SW480 (cell line): ENCODE measurements at regions not wholly inside any gene's neighbourhood (a gene's known extent, or its start where the extent isn't known, plus 50 kb on each side); places are given as distances from the start of the nearest gene placed in this dataset.
A peak's percentile ranks its signal among the peaks of the same experiment; 100 is the strongest.
"Not testable (repeated sequence)": the region's sequence is repeated elsewhere in the genome, so short reads cannot be mapped to it uniquely, and the experiment has no call there.

Source experiments
- DNase-seq: peaks from one replicate; pipeline ENCODE4 v3.0.0-alpha.2; 2016; ENCODE audit warnings: low spot score

DNA sequence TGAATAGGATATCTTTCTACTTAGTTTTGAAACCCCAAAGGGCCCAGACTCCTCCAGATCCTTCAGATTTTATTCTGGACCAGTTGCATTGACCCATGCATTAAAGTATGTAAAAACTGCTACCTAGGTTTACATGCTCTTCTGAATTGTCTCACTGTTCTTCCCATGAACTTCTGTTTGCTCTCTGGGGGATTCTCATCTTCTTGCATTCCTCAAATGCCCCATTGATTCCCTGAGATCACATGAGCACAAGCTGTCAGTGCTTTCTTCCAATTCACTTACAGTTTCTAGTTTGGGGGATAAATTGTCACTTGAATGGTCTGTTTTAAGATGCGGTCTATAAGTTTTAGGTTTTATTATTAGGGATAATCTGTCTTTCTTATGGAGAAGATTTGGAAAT, 188.9 kb upstream of the KIF2B start:
- no peak for DNase-seq

DNA sequence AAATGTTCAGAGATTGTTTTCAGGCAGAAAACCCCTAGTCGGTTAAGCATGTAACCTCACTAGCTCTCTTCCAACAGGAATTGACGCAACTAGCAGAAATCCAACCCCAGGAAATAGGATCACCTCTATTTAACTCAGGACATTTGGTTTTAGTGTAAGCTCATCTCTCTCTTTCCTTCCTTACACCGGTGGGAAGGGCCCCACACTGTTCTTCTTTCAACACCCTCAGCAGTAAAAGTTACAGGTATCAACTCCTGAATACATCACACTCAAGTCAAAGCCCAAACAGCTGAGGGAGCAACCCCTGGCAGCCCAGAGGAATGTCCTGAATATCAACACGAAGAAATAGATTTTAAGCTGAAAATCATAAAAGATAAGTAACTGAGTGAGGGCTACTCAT, 191.2 kb upstream of the KIF2B start:
- no peak for DNase-seq

DNA sequence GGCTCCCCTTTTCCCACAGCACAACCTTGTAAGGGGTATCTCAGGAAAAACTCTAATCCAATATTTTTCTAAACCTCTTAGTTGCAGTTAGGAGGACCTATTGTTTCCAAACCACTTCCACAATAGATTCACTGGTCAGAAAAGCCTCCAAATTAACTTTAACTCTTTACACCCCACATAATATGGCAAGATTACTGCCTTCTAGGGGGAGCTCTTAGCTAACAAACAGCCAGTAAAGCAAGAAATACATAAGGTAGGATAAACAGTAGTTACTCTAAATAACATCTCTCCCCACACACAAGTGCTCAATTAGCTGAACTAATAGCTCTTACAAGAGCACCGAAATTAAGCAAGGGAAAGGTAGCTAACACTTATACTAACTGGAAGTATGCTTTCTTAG, 192.1 kb upstream of the KIF2B start:
- no peak for DNase-seq

DNA sequence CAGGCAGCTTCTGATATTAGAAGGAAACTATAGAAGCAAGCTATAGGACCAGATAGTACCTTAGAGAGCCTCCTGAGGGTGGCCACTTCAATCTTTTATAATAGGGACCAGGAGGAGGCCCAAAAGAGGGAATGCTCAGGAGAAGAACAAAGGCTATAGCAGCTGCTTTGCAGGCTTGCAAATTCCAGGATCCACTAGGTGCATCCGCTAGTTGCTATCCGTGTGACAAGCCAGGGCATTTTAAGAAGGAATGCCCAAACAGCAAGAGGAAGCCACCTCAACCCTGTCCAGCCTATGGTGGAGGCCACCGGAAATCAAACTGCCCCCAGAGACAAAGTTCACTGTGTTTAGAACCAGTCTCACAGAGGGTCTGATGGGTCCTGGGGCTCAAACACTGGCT, 192.6 kb upstream of the KIF2B start:
- DNase-seq, result no peak

DNA sequence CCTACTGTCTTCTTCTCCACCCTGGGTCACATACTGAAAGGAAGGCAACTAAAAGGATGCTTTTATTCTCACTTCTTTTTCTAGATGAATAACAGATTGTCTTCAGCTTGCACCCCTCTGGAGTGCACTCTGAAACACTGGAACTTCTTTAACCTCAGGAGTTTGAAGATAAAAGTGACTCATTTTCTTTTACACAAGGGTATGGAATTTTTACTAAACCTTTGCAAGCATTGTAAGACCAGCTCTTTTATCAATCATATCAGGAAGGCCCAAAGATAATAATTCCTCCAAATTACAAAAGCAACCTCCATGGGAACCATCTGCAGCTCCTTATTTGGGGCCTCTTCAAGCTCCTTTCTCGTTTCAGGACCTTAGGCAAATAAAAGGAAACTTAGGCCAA, 193.5 kb upstream of the KIF2B start:
- no peak for DNase-seq

DNA sequence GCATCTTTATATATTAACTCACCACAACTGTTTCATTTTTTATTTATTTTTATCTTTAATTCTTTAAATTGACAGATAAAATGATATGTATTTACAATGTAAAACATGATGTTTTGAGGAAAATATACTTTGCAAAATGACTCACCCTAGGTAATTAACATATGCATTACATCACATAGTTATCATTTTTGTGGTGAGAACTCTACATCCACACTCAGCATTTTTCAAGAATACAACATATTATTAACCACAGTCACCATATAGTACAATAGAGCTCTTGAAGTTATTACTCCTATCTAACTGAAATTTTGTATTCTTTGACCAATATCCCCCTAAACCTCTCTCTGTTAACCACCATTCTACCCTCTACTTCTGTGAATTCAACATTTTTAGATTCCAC, 194.7 kb upstream of the KIF2B start:
- DNase-seq, result peak; percentile 59

DNA sequence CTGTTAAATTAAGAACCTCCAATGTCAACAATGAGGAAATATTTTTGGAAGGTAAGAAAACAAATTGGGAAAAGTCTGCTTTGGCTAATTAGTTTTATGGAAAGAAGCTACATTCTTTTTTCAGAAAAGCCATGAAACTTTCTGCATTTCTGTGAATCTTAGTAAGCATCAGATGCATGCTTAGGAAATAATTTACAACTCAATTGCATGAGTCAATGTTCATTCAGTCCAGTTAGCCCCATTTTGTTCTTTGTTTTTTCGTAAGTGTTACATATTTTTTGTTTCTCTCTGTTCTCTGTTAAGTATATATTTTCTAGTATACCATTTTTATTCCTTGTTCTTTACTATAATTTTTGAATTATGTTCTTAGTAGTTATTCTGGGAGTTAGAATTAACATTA, 195.2 kb upstream of the KIF2B start:
- DNase-seq, result peak; percentile 18

DNA sequence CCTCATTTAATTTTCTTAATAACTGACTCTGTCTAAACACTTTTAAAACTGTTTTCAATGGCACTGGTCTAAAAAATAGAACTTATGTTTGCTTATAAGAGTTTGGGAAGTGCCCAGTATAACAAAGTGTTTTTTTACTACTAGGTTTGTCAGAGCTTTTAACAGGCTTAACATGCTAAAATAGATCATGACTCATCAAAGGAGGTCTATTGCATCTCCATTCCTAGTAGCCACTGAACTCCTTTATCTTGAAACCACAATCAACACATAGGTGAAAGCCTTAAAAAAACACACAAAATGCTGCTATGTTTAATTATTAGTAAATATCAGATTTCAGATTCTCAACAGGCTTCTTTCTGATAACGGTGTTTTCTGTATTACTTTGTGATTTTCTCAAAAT, 196.4 kb upstream of the KIF2B start:
- peak; percentile 87 for DNase-seq

DNA sequence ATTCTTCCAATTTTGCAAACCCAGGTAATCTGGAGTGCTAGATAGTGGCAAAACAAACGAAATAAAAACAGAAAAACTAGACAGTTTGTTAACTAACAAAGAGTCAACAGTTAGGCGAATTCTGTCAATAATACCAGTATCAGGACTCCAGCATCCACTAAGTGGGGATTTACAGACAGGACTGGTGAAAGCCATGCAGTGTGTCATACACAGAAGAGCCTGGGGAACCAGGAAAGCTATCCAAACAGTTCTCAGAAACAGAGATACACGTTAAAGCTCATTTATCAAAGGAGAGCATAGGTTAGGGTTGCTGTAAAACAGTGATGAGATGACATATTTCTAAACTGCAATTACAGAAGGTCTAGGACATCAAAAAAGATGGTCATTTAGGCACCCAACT, 203.7 kb upstream of the KIF2B start:
- DNase-seq, result no peak

DNA sequence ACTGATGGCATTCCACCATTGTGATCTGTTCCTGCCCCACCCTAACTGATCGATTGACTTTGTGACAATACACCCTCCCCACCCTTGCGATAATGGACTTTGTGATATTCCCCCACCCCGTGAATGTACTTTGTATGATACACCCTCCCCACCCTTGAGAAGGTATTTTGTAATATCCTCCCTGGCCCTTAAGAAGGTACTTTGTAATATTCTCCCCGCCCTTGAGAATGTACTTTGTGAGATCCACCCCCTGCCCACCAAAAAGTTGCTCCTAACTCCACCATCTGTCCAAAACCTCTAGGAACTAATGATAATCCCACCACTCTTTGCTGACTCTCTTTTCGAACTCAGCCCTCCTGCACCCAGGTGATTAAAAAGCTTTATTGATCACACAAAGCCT, 214.5 kb upstream of the KIF2B start:
- not testable (repeated sequence) for DNase-seq

DNA sequence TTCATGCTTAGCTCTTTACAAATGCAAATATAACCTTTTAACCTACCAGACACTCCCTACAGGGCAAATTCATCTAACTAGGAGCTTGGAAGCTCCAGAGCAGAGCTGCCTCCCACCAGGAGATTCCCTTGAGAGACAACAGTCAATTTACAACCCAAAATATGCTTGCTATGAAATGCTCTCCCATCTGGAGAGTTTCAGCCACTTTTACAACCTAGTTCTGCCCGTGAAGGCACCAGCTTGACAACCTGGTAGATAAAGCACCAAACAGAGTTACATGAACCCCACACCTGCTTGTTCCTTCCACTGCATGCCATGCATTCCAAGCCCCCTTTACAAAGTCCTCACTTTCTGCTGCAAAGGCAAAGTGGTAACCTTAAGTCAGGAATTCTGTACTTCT, 215.3 kb upstream of the KIF2B start:
- no peak for DNase-seq

DNA sequence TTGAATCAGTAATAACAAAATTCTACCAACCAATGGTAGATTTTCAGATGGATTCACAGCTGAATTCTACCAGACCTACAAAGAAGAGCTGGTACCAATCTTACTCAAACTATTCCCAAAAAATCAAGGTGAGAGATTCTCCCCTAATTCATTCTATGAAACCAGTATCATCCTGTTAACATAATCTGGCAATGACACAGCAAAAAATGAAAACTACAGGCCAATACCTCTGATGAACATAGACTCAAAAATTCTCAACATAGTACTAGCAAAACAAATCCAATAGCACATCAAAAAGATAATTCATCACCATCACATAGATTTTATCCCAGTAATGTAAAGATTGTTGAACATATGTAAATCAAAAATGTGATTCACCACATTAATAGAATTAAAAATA, 234.4 kb upstream of the KIF2B start:
- DNase-seq, result no peak

DNA sequence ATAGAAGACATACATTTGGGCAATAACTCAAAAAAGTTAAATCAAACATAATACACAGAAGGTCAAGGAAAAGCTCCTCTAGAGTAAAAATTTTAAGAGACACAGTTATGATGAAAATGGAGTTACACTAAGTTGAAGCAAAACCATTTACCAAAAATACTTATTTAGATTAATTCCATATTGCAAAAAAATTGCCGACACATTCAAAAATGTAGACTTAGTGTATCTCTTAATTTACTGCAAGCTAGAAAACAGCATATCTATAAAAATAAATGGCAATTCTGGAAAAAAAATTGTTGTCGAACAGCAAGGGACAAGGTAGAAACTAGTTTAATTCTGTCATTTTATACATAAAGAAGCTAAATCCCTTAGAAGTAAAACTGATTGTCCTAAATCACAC, 248.7 kb upstream of the KIF2B start:
- no peak for DNase-seq

DNA sequence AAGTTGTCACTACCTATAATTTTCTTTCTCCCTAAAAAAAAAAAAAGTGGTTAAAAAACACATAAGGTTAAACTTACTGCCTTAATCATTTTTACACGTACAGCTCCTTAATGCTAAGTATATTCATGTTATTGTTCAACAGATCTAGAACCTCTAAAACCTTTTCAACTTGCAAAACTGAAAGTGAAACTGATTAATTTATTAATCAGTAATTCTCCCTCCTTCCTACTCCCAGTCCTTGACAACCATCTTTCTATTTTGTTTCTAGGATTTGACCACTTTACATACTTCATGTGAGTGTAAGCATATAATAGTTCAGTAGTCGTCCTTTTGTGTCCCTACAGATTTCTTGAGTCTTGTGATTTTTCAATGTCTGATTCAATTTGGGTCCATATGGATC, 251.4 kb upstream of the KIF2B start:
- DNase-seq, result peak; percentile 5

DNA sequence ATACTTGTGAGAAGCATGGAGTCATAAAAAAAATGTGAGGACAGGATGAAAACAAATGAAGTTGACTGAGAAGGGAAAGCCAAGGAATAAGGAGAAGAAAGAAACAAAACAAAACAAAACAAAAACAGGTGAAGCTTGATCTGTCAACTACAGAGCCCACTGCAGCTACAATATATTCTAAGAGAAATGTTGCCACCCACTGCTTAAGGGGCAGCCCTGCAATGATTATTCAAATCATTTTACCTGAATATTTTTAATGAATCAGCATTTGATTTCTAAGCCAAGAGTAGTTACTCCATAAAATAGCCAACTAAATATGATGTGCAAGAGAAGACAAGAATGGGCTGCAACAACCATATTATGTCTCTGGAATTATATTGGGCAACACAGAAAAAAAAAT, 252.0 kb upstream of the KIF2B start:
- no peak for DNase-seq

DNA sequence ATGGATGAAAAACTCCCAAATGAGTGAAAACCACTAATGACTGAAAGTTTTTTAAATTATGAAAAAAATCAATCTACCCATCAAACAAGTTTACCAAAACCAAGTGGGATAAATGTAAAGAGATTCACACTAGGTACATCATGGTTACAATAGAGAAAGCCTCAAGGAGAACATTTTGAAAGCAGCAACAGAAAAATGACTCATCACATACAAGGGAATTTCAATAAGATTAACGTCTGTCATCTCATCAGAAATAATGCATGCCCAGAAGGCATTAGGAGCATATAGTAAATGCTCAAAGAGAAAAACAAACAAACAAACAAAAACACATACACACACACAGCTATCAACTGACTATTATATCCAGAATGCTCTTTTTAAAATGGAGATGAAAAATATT, 261.8 kb upstream of the KIF2B start:
- DNase-seq, result no peak

DNA sequence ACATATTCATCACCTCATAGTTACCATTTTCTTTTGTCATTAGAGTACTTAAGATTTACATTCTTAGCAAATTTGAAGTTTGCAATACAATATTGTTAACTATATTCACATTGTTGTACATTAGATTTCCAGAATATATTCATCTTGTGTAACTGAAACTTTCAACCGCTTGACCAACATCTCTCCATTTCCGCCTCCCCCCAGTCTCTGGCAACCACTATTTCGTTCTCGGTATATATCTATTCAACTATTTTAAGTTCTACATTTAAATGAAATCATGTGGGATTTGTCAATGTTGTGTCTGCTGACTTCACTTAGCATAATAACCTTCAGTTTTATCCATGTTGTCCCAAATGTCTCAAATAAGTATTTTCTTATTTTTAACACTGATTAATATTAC, 274.5 kb upstream of the KIF2B start:
- DNase-seq, result no peak

DNA sequence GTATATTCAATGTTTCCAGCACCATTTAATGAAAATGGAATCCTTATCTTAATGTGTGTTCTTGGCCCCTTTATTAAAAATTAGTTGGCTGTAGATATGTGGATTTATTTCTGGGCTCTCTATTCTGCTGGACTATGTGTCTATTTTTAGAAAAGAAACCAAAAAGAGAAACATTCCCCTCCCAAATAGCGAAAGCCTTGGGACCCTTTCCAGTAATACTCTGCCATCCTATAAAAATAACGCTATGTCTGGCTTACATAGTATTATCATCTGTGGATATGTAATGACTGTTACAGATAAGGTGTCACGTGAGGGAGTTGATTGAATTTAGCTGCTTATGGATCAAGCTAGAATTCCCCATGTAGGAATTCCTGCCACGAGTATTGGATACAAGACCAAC, 279.3 kb upstream of the KIF2B start:
- no peak for DNase-seq

DNA sequence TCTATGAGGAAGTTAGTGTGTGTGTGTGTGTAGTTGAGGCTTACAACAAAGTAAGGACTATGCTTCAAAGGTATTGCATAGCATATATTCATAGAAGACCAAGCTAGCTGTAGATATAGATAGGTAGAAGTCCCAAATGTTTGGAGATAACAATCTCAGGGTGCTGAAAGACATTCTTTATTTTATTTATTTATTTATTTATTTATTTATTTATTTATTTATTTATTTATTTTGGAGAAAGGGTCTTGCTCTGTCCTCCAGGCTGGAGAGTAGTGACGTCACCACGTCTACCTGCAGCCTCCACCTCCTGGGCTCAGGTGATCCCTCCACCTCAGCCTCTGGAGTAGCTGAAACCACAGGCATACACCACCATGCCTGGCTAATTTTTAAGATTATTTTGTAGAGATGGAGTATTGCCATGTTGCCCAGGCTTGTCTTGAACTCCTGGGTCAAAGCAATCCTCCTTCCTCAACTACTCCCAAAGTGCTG, 284.6 kb upstream of the KIF2B start:
- no peak for DNase-seq

DNA sequence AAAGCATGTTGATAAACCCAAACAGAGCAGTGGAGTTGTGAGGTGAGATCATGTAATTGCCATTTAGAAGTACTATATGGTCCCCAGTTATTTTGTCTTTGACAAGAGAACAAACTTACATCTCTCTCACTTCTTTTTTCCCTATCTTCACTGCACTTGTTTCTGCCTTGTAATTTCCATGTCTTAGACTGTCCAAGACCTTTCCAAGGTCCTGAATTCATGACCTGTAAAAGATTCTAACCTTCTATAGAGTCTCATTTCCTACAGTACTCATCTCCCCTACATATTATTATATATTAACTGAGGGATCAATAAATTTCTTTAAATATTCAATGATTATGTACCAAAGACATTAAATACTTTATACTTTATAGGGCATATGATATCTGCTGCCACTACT, 295.3 kb upstream of the KIF2B start:
- no peak for DNase-seq

DNA sequence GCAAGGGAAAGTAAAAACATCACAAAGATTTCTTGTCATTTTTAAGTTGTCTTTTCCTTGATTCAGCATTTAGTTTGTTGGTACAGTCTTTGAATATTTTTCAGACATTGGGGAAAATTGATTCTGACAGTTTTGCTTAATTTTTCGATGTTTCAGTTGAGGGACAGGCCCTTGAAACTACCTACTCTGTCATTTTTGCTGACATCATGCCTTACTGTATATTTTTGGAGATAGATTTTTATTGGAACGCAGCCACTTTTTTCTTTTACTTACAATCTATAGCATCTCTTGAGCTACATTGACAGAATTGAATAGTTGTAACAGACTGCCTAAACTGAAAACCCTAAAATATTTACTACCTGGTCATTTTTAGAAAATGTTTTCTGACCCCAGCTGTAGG, 297.1 kb upstream of the KIF2B start:
- no peak for DNase-seq

DNA sequence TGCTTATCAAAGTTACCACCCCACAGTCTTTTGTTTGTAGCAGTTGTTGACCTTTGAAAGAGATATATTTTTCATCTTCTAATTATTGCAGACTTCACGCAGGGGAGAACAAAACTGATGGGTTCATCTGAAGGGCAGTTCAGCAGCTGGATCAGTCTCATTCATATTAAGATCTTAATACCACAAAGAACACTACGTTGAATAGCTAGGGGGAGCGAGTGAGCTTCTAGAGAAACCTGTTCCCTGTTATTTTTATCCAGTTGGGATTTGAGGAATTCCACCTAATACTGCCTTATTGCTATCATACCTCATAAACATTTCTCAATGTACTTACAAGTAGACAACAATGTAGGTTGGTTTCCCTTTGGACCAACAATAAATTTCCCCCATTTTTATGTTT, 306.1 kb upstream of the KIF2B start:
- peak; percentile 39 for DNase-seq

DNA sequence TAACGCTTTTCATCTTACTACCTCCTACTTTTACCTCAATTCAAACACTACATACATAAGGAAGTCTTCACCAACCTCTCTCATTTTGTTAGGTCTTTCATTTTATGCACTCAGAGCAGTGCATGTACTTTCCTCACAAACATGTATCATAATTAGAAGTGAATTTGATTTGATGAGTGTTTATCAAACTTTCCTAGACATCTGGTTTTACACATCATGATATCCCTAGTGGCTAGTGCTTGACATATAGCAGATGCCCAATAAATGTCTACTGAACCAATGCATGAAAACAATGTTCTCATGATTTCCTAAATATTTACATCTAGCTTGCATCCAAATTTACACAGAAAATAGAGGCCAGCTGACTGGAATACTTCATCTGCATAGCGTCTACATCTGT, 323.4 kb upstream of the KIF2B start:
- no peak for DNase-seq

DNA sequence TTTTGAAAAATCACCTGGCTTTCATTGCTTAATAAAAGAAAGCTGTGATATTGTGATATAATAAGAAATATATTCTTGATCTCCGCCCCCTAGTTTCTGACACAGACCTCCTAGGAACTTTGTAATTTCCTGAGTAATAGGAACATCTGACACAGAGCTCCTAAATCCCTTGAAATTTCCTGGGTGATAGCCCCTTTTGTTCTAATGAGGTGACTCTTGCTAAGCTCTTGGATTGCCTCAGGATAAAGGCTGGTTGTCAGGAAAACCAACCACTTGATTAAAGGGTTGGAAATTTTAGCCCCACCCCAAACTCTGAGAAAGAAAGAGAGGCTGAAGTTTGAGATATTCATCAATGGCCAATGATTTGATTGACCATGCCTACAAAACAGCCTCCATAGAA, 326.4 kb upstream of the KIF2B start:
- no peak for DNase-seq

DNA sequence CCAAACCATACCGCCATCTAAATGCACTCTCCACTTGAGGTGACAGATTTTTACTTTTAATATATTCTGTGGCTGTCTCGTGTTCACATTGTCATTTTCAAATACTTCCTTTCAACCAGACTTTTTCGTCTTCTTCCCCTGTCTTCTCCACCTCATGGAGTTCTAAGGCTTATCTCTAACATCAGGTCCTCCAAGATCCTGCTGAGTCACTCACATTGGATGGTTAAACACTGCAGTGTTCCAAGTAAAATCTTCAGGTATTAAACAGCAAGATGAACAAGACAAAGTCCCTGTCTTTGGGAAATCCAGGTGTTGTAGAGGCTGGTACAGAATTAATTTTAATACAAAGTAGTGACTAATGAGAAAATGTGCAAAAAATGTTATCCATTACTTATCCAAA, 330.2 kb upstream of the KIF2B start:
- DNase-seq, result no peak
